DND-41 (cell line): ENCODE measurements at regions not wholly inside any gene's neighbourhood (a gene's known extent, or its start where the extent isn't known, plus 50 kb on each side); places are given as distances from the start of the nearest gene placed in this dataset.

Experiments used
- EZH2 ChIP-seq: IDR thresholded peaks from 3 replicates; pipeline ENCODE4 v1.6.1; 2012; ENCODE audit warnings: borderline replicate concordance, low read depth, mild to moderate bottlenecking, moderate library complexity, low read length, inconsistent platforms; ENCODE audit not compliant: severe bottlenecking
- TF ChIP-seq, protein P1 (sequence below): IDR thresholded peaks from 2 replicates; pipeline ENCODE4 v1.5.1; 2012; ENCODE audit warnings: borderline replicate concordance, low read length, moderate library complexity, mild to moderate bottlenecking; ENCODE audit not compliant: poor library complexity, severe bottlenecking; ENCODE audit errors: extremely low read depth

DNA sequence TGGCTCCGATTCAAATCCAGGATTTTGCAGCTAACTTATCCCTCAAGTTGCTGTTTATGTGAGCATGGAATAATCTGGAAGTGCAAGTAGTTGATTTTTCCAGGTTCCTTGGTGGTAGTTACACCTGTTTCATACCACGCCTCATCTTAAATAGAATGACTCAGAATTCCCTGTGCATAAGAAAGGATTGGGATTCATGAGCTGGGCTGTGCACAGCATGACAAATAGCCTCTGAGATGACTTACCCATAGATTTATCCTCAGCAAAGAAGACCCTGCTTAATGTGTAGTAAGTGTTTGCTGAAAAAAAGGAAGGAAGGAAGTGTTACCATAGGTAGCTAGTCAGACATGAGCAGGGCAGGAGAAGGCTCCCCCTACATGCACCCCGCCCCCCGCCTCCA lies 777.7 kb upstream of the ADGRL3 start:
- TF ChIP-seq, protein P1, sequence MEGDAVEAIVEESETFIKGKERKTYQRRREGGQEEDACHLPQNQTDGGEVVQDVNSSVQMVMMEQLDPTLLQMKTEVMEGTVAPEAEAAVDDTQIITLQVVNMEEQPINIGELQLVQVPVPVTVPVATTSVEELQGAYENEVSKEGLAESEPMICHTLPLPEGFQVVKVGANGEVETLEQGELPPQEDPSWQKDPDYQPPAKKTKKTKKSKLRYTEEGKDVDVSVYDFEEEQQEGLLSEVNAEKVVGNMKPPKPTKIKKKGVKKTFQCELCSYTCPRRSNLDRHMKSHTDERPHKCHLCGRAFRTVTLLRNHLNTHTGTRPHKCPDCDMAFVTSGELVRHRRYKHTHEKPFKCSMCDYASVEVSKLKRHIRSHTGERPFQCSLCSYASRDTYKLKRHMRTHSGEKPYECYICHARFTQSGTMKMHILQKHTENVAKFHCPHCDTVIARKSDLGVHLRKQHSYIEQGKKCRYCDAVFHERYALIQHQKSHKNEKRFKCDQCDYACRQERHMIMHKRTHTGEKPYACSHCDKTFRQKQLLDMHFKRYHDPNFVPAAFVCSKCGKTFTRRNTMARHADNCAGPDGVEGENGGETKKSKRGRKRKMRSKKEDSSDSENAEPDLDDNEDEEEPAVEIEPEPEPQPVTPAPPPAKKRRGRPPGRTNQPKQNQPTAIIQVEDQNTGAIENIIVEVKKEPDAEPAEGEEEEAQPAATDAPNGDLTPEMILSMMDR = no peak
- TF ChIP-seq EZH2 = no peak
